Stomach (tissue), 8 donors: ENCODE measurements at regions not wholly inside any gene's neighbourhood (a gene's known extent, or its start where the extent isn't known, plus 50 kb on each side); places are given as distances from the start of the nearest gene placed in this dataset.

Source experiments
- DNase-seq, 2 donors: peaks; one replicate each; pipeline versions ENCODE4 v3.0.0 to v3.0.0-alpha.2; 2013 to 2019
- H3K27ac ChIP-seq, 5 donors: fragments of 200-600 bp in 4 of 5; sonication (generic) in 4 of 5; one replicate each; pipeline ENCODE4 v1.5.1; 2013 to 2019; ENCODE audit warnings: mild to moderate bottlenecking in 1 of 5, moderate library complexity in 1 of 5
- H3K27me3 ChIP-seq, 3 donors: fragments of 200-600 bp; sonication (generic); one replicate each; pipeline ENCODE4 v1.5.1; 2017 to 2019; ENCODE audit warnings: mixed run types in 1 of 3
- H3K36me3 ChIP-seq, 4 donors: fragments of 200-600 bp; sonication (generic); 1 replicate in 3 of 4; 2 replicates in 1 of 4; pipeline ENCODE4 v1.5.1; 2016 to 2019
- H3K4me1 ChIP-seq, 4 donors: fragments of 200-600 bp; sonication (generic); one replicate each; pipeline ENCODE4 v1.5.1; 2016 to 2019
- H3K4me3 ChIP-seq, 4 donors: fragments of 200-600 bp; sonication (generic) in 3 of 4; one replicate each; pipeline ENCODE4 v1.5.1; 2016 to 2019; ENCODE audit warnings: mild to moderate bottlenecking in 1 of 4
- H3K9me3 ChIP-seq, 4 donors: fragments of 200-600 bp; sonication (generic); one replicate each; pipeline ENCODE4 v1.5.1; 2016 to 2019
- CTCF ChIP-seq, 7 experiments: fragments of 450-650 bp in 4 of 7; fragments of 200-600 bp in 3 of 7; sonication (generic) in 3 of 7; IDR thresholded peaks; one replicate each; pipeline ENCODE4 v1.5.1; 2016 to 2019; ENCODE audit warnings: antibody characterized with exemption in 7 of 7, control low read depth in 2 of 7, mild to moderate bottlenecking in 1 of 7
- EP300 ChIP-seq: sonication (generic); formaldehyde crosslinking; IDR thresholded peaks from one replicate; pipeline ENCODE4 v1.6.1; 2017; ENCODE audit warnings: antibody characterized with exemption
- POLR2A ChIP-seq, 4 donors: fragments of 450-650 bp; IDR thresholded peaks; one replicate each; pipeline ENCODE4 v1.6.1; 2016; ENCODE audit warnings: antibody characterized with exemption in 4 of 4, control low read depth in 2 of 4, mild to moderate bottlenecking in 1 of 4, moderate library complexity in 1 of 4
- POLR2AphosphoS5 ChIP-seq, 3 donors: sonication (generic); formaldehyde crosslinking; IDR thresholded peaks; one replicate each; pipeline ENCODE4 v1.6.1; 2016; ENCODE audit warnings: antibody characterized with exemption in 3 of 3
- WGBS, 5 donors: extraction: QIAGEN DNeasy Blood & Tissue Kit in 3 of 5; methylation state at CpG; one replicate each; pipeline versions ENCODE4 v1.1.5 to v1.1.7; 2013 to 2018; 5-methylcytosine and 5-hydroxymethylcytosine counted together
- intact Hi-C: fragments of 100-400 bp; cut with DNase I; formaldehyde crosslinking; loops from one replicate; pipeline ENCODE4 v1.15.1; 2023; ENCODE audit warnings: low total_unique reads
- donor health status: healthy with polysubstance abuse.
- donor health status: Bipolar disorder and iron deficiency.
- donor health status: healthy.

GRCh38 chr13:57865600-57866294 lies 234.2 kb downstream of the PCDH17 start:
- WGBS, 5 donors, result 32 to 61% (median 38%) methylated on average over 4 of the region's 4 CpGs
- intact Hi-C loops, result no loop called here
- DNase-seq, result peak in 1 of 2 donors; percentile 5
- Histone ChIP-seq H3K36me3 (no peaks in the 10 kb centered on the region), H3K4me1 (no peaks in the 10 kb centered on the region), H3K27ac (no peak overlapping the region), H3K27me3 (no peaks in the 10 kb centered on the region), H3K9me3 (peaks cover 0 to 31% (median 12%) of the 10 kb centered on the region in 4 donors), H3K4me3 (no peak overlapping the region)
- TF ChIP-seq POLR2AphosphoS5 (IDR thresholded peaks at IDR 0.05) (no peak), CTCF (IDR thresholded peaks at IDR 0.05) (no peak), EP300 (no peak), POLR2A (IDR thresholded peaks at IDR 0.05) (no peak)

- 75 to 86% (median 78%) methylated on average over 3 of the region's 3 CpGs for WGBS, 5 donors
- DNase-seq, result no peak
- Histone ChIP-seq H3K36me3 (no peaks in the 10 kb centered on the region), H3K27ac (no peak overlapping the region), H3K27me3 (no peaks in the 10 kb centered on the region), H3K9me3 (peaks cover 0 to 3% (median 0%) of the 10 kb centered on the region in 4 donors), H3K4me1 (no peaks in the 10 kb centered on the region), H3K4me3 (no peak overlapping the region)
- intact Hi-C loops, result no loop called here
- TF ChIP-seq POLR2A (IDR thresholded peaks at IDR 0.05), result no peak
Measured at GRCh38 chr13:57874530-57874929, 243.0 kb downstream of the PCDH17 start.

- Histone ChIP-seq H3K4me1 (no peaks in the 10 kb centered on the region), H3K9me3 (no peaks in the 10 kb centered on the region), H3K27ac (no peak overlapping the region), H3K4me3 (no peak overlapping the region), H3K27me3 (no peaks in the 10 kb centered on the region), H3K36me3 (no peaks in the 10 kb centered on the region)
- DNase-seq, result no peak
- TF ChIP-seq CTCF (IDR thresholded peaks at IDR 0.05), result no peak
- no peak for TF ChIP-seq POLR2A (IDR thresholded peaks at IDR 0.05)
- no peak for TF ChIP-seq EP300
- 89 to 91% (median 90%) methylated on average over 2 of the region's 2 CpGs for WGBS, 5 donors
- intact Hi-C loops, result no loop called here
Measured at GRCh38 chr13:57877601-57878000, 246.1 kb downstream of the PCDH17 start.

GRCh38 chr13:57878291-57878690 lies 246.7 kb downstream of the PCDH17 start:
- 49 to 69% (median 57%) methylated on average over 2 of the region's 2 CpGs for WGBS, 5 donors
- H3K27me3 ChIP-seq, result no peaks in the 10 kb centered on the region
- intact Hi-C loops, result no loop called here
- H3K36me3 ChIP-seq, result no peaks in the 10 kb centered on the region
- no peaks in the 10 kb centered on the region for H3K9me3 ChIP-seq
- H3K4me1 ChIP-seq, result no peaks in the 10 kb centered on the region
- TF ChIP-seq EP300 (no peak), POLR2A (IDR thresholded peaks at IDR 0.05) (no peak), CTCF (IDR thresholded peaks at IDR 0.05) (no peak), POLR2AphosphoS5 (IDR thresholded peaks at IDR 0.05) (no peak)
- DNase-seq, result no peak
- H3K27ac ChIP-seq, result no peak overlapping the region
- no peak overlapping the region for H3K4me3 ChIP-seq

GRCh38 chr13:57897225-57897624 lies 265.7 kb downstream of the PCDH17 start:
- intact Hi-C loops, result no loop called here
- no peaks in the 10 kb centered on the region for H3K4me1 ChIP-seq
- H3K4me3 ChIP-seq, result no peak overlapping the region
- peaks cover 0 to 4% (median 0%) of the 10 kb centered on the region in 4 donors for H3K9me3 ChIP-seq
- H3K27me3 ChIP-seq, result no peaks in the 10 kb centered on the region
- DNase-seq, result no peak
- no peak overlapping the region for H3K27ac ChIP-seq
- no peak for TF ChIP-seq CTCF (IDR thresholded peaks at IDR 0.05)
- TF ChIP-seq EP300, result no peak
- no peak for TF ChIP-seq POLR2A (IDR thresholded peaks at IDR 0.05)
- no peak for TF ChIP-seq POLR2AphosphoS5 (IDR thresholded peaks at IDR 0.05)
- H3K36me3 ChIP-seq, result no peaks in the 10 kb centered on the region
